HFF-Myc (cell line): ENCODE measurements at regions not wholly inside any gene's neighbourhood (a gene's known extent, or its start where the extent isn't known, plus 50 kb on each side); places are given as distances from the start of the nearest gene placed in this dataset.

Source experiments
- DNase-seq: peaks from one replicate; pipeline ENCODE4 v3.0.0-alpha.2; 2011; ENCODE audit warnings: low read depth; ENCODE audit errors: extremely low read depth
- H3K4me3 ChIP-seq: replicated peaks from 2 replicates; pipeline ENCODE4 v1.5.1; 2011; ENCODE audit warnings: low read depth, mild to moderate bottlenecking, control low read depth, low read length
- CTCF ChIP-seq: IDR thresholded peaks from 2 replicates; pipeline ENCODE4 v1.5.1; 2012; ENCODE audit warnings: mild to moderate bottlenecking, low read depth, low read length, control low read depth; ENCODE audit errors: missing control alignments

GRCh38 chr4:57206172-57206571 lies 96.0 kb upstream of the IGFBP7 start:
- no peak overlapping the region for H3K4me3 ChIP-seq
- no peak for DNase-seq
- no peak for TF ChIP-seq CTCF

- H3K4me3 ChIP-seq, result no peak overlapping the region
- DNase-seq, result no peak
- TF ChIP-seq CTCF, result no peak
Measured at GRCh38 chr4:57205580-57205979, 95.4 kb upstream of the IGFBP7 start.

GRCh38 chr4:57200799-57201327 lies 90.7 kb upstream of the IGFBP7 start:
- DNase-seq, result no peak
- H3K4me3 ChIP-seq, result no peak overlapping the region
- no peak for TF ChIP-seq CTCF

DNA sequence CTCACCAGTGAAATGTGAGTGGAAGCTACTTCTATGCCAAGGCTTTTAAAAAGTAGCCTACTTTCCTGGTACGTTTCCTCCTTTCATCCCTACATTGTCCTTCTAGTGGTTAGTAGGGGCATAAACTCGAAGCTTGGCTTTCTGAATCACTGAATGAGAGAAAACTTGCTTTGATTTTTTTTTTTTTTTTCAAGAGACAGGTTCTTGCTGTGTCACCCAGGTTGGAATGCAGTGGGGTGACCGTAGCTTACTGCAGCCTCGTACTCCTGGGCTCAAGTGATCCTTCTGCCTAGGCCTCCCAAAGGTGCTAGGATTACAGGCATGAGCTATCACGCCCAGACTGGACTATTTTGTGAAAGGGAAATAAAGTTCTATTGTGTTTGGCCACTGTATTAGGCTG lies 89.1 kb upstream of the IGFBP7 start:
- no peak for DNase-seq
- H3K4me3 ChIP-seq, result no peak overlapping the region
- TF ChIP-seq CTCF, result no peak

DNA sequence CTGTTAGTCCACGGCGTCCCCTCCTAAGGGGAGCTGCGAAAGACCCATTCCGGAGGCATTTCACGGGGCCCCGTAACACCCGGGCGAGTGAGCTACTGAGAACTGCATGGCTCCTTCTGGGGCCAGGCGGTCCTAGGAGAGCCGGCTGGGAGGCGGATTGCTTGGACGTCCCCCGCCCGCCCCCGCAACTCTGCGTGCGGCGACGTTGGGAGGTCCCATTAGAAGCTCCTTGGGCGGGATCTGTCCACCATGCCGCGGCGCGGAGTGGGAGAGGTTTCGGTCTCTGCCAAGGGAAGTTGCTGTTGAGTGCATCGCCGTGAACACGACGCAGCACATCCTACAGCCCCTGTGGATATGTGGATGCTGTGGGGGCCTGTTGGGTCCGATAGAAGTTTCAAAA lies 85.4 kb upstream of the IGFBP7 start:
- DNase-seq, result no peak
- no peak for TF ChIP-seq CTCF
- H3K4me3 ChIP-seq, result no peak overlapping the region

DNA sequence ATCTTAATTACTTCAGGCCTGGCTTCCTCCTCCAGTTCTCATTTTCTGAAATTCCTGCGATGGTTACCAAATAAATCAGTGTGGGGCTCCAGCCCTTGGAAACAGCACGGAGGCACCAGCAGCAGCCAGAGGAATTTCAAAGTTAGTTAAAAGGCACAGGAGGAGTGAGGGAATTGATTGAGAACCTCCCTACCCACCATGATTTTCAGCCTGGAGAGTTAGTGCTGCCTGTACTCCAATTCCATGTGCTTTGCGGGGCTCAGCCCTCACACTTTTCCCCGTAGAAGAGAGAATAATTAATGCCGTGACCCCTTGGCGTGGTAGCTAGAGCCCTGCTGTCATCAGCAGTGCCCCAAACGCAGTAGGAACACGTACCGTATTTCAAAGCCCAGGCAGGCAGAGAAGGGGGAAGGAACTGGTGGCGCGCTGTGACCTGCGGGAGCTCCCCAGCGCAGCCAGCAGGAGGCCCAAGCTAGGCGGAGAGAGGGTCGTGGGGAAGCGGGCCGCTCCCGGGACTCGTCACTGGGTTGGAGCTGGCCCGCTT lies 84.0 kb upstream of the IGFBP7 start:
- TF ChIP-seq CTCF, result no peak
- DNase-seq, result no peak
- no peak overlapping the region for H3K4me3 ChIP-seq
